C4-2B (cell line): ENCODE measurements at regions not wholly inside any gene's neighbourhood (a gene's known extent, or its start where the extent isn't known, plus 50 kb on each side); places are given as distances from the start of the nearest gene placed in this dataset.

Experiments
- H3K27ac ChIP-seq: fragments of 450-650 bp; 2 replicates; pipeline ENCODE4 v1.5.1; 2017
- CTCF ChIP-seq: fragments of 450-650 bp; conservative IDR thresholded peaks from 2 replicates; pipeline ENCODE4 v1.5.1; 2017; ENCODE audit warnings: mild to moderate bottlenecking
- ZFX ChIP-seq: fragments of 450-650 bp; IDR thresholded peaks from 2 replicates; pipeline ENCODE4 v1.6.1; 2017

- peak overlapping the region; percentile 77 for H3K27ac ChIP-seq
- no peak for TF ChIP-seq ZFX
Observed at GRCh38 chr4:123107444-123108252, 185.3 kb upstream of the NUDT6 start.

GRCh38 chr4:123109139-123109538 is 186.7 kb upstream of the NUDT6 start:
- H3K27ac ChIP-seq = no peak overlapping the region
- TF ChIP-seq ZFX (no peak), CTCF (no peak)

- no peak for TF ChIP-seq ZFX
- TF ChIP-seq CTCF = no peak
- H3K27ac ChIP-seq = no peak overlapping the region
Observed at GRCh38 chr4:123110147-123110546, 187.8 kb upstream of the NUDT6 start.

- TF ChIP-seq CTCF = no peak
- no peak for TF ChIP-seq ZFX
- H3K27ac ChIP-seq = no peak overlapping the region
Observed at GRCh38 chr4:123110685-123111084, 188.3 kb upstream of the NUDT6 start.

- no peak for TF ChIP-seq CTCF
- TF ChIP-seq ZFX = no peak
- H3K27ac ChIP-seq = no peak overlapping the region
Observed at GRCh38 chr4:123113155-123113554, 190.8 kb upstream of the NUDT6 start.

GRCh38 chr4:123114084-123114914 is 191.9 kb upstream of the NUDT6 start:
- no peak for TF ChIP-seq CTCF
- TF ChIP-seq ZFX = no peak
- peak overlapping the region; percentile 82 for H3K27ac ChIP-seq

- H3K27ac ChIP-seq = peak overlapping the region; percentile 82
- TF ChIP-seq CTCF (no peak), ZFX (no peak)
Observed at GRCh38 chr4:123114915-123115756, 192.7 kb upstream of the NUDT6 start.
